Jurkat, Clone E6-1 (cell line): ENCODE measurements at regions not wholly inside any gene's neighbourhood (a gene's known extent, or its start where the extent isn't known, plus 50 kb on each side); places are given as distances from the start of the nearest gene placed in this dataset.

Experiments
- DNase-seq: peaks from one replicate; pipeline ENCODE4 v3.0.0-alpha.2; 2011; ENCODE audit warnings: low read depth, low spot score
- H3K4me3 ChIP-seq: 2 replicates; pipeline ENCODE4 v1.5.1; 2011; ENCODE audit warnings: mild to moderate bottlenecking, low read length, control low read depth, moderate library complexity

- H3K4me3 ChIP-seq, result no peak overlapping the region
- DNase-seq, result no peak
Measured at GRCh38 chr2:226656367-226656766, 143.3 kb downstream of the IRS1 start.

GRCh38 chr2:226655871-226656270 lies 143.7 kb downstream of the IRS1 start:
- no peak overlapping the region for H3K4me3 ChIP-seq
- no peak for DNase-seq

DNA sequence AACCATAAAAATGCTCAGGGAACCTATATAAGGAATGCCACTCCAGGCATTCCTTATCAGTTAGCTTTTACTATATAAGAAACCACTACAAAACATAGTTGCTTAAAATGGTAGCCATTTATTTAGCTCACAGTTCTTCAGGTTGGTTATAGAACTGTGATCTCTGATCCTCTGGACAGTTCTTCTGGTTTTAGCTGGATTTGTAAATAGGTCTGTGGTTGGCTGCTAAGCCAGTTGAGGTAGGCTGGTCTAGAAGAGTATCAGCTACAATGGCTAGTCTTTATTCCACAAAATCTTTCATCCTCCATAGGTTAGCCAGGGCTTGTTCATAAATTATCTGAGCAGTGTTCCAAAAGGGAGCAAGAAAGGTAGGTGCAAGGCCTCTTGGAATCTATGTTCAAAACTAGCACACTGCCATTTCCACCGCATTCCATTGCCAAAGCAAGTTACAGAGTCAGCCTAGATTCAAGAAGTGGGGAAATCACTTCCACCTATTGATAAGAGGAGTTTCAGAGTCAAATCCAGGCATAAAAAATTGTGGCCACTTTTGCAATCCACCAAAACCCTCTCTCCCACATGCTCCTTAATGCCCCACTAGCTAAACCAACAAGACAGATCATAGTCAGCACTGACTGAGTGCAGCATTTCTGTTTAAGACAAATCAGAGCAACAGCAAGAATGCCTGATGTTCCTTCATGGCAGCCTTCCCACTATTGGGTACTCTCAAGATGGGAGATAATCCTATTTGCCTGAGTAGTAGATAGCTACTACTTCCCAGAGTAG lies 146.4 kb downstream of the IRS1 start:
- no peak for DNase-seq
- H3K4me3 ChIP-seq, result no peak overlapping the region

- no peak for DNase-seq
- no peak overlapping the region for H3K4me3 ChIP-seq
Measured at GRCh38 chr2:226652369-226652768, 147.3 kb downstream of the IRS1 start.

- no peak for DNase-seq
- no peak overlapping the region for H3K4me3 ChIP-seq
Measured at GRCh38 chr2:226649871-226650660, 149.6 kb downstream of the IRS1 start.

DNA sequence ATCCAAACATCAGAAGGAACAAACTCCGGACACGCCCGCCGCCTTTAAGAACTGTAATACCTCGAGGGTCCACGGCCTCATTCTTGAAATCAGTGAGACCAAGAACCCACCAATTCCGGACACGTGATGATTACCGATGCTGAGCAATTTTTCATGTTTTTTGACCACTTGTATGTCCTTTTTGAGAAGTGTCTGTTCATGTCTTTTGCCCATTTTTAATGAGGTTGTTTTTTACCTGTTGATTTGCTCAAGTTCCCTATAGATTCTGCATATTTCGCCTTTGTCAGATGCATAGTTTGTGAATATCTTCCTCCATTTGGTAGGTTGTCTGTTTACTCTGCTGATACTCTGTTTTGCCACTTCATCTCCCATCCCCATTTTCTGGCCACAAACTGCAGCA lies 150.4 kb downstream of the IRS1 start:
- no peak for DNase-seq
- no peak overlapping the region for H3K4me3 ChIP-seq

- DNase-seq, result no peak
- no peak overlapping the region for H3K4me3 ChIP-seq
Measured at GRCh38 chr2:226647621-226648518, 151.8 kb downstream of the IRS1 start.

DNA sequence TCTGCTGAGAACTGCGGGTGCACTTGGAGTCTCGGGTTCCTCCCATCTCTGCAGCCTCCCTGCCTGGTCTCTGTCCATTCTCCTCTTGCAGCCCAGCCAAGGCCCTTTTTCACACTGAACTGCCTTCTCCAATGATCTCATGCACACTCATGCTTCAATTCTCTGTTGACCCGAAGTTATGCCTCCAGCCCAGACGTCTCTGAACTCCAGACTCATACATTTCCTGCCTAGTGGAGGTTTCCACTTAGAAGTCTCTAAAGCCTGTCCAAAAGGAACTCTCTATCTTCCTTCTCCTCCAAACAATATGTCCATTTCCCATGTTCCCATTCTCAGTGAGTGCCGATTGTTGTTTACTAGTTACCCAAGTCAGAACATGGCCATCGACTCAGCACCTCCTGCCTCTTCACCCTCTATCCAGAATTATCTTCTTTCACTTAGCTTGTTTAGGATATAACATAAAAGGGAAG lies 155.2 kb downstream of the IRS1 start:
- no peak for DNase-seq
- no peak overlapping the region for H3K4me3 ChIP-seq

DNA sequence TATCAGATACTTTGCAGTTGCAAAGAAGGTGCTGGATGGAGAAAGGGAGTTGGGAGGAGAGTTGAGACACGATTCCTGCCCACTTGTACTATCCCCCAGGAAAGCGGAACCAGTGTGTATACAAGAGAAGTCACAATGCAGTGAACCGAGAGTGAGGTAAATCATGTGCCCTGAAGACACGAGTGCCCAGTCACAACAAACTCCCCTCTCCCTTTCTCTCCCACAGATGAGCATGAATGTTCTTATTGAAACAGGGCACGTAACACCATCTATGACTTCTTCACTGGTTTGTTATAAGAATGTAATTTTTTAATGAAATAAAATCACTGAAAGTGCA lies 155.7 kb downstream of the IRS1 start:
- no peak overlapping the region for H3K4me3 ChIP-seq
- DNase-seq, result no peak

DNA sequence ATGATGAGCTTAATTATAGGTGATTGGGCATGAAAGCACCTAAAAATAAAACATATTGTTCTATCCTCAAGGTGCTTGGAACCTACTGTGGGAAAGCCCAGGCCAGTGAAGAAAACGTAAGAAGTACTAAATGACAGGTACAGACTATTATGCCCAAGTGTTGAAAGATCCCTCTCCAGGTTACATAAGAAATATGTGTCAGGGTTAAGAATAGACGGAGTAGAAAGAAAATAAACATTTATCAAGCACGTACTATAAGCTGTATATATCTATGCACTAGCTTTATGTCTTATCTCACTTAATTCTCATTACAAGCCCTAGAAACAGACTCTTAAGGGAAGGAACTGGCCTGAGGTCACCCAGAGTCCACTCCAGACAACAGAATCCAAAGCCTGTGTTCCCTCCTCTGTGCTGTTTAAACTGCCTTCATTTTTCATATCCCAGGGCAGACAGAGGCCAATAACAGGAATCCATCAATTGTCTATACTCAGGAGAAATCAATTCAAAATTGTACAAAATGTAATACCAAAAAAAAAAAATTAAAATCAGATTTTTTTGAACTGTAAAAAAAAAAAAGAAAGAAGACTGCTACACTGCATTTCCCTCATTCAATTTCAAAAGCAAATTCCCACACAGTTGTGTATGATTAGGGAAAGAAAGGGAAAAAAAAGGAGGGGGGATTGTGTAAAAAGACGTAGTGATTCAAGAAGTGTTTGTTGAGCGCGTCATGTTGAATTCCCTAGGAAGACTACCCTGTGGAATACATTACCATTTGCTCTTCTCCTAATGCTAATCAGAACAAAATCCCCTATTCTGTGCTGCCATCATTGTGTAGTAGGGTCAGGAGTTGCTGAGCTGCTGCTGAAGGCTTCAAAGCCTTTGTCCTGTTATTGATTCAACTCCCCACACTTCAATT lies 156.3 kb downstream of the IRS1 start:
- DNase-seq, result no peak
- H3K4me3 ChIP-seq, result no peak overlapping the region

- no peak overlapping the region for H3K4me3 ChIP-seq
- DNase-seq, result no peak
Measured at GRCh38 chr2:226641008-226641407, 158.6 kb downstream of the IRS1 start.

DNA sequence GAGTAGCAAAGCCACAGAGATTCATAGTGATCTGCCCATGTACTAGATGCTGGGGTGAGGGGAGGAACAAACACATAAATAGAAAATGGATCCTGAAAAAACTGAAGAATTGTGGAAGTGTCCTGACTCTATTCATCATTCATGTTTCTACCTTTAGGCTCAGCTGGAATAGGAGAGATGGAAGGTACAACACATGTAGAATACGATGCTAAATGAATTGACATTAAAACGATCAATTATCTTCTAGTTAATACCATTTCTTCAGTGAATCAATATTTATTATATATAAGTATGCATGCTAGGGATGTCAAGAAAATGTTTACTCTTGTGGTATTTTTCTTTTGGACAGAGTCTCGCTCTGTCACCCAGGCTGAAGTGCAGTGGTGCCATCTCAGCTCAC lies 159.1 kb downstream of the IRS1 start:
- no peak overlapping the region for H3K4me3 ChIP-seq
- DNase-seq, result no peak

- H3K4me3 ChIP-seq, result no peak overlapping the region
- no peak for DNase-seq
Measured at GRCh38 chr2:226639550-226639949, 160.1 kb downstream of the IRS1 start.

DNA sequence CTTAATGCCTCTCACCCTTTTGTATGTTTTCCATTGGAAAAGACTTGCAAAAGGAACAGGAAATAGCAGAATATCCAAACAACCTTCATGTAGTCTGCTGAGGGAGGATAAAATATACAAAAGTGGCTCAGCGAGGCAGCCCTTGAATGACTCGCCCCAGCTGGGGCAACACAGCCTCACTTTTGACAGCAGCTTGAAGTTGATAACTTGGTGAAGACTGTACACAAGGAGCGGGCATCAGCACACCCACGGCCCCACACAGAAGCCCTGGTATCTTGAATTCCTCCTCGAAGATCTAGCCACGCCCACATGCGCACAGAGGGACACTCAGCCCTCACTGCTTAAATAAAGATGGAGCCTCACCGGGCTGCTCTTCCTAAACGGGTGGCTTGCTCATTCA lies 161.0 kb downstream of the IRS1 start:
- DNase-seq, result no peak
- H3K4me3 ChIP-seq, result no peak overlapping the region

DNA sequence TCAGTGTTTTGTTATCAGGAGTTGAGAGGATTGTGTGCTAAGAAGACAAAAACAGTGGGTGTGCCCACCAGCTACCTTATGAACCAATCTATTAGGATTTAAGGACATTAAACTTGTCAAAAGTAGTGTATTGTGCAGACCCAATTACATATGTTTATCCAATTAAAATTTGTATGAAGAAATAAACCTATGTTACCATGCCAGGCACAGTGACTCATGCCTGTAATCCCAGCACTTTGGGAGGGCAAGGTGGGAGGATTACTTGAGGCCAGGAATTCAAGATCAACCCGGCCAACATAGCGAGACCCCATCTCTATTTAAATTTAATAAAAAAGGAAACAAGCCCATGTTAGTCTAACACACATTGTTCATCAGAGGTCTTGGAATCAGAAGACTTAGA lies 162.2 kb downstream of the IRS1 start:
- H3K4me3 ChIP-seq, result no peak overlapping the region
- no peak for DNase-seq

DNA sequence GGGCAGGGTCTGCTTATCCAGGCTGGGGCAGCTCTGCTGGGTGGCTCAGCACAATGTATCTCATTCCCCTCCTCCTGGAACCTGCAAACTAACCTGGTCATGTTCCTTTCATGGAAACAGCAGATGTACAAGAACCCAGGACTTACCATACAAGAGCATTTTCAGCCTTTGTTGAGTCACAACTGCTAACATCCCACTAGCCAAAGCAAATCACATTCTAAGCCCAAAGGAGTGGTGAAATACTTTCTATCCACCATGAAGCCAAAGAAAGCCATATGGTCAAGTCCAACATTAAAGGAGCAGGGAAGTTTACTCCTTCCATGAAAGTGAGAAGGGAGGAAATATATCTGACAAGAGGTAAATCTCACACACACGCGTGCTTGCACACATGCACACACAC lies 163.0 kb downstream of the IRS1 start:
- no peak overlapping the region for H3K4me3 ChIP-seq
- no peak for DNase-seq

DNA sequence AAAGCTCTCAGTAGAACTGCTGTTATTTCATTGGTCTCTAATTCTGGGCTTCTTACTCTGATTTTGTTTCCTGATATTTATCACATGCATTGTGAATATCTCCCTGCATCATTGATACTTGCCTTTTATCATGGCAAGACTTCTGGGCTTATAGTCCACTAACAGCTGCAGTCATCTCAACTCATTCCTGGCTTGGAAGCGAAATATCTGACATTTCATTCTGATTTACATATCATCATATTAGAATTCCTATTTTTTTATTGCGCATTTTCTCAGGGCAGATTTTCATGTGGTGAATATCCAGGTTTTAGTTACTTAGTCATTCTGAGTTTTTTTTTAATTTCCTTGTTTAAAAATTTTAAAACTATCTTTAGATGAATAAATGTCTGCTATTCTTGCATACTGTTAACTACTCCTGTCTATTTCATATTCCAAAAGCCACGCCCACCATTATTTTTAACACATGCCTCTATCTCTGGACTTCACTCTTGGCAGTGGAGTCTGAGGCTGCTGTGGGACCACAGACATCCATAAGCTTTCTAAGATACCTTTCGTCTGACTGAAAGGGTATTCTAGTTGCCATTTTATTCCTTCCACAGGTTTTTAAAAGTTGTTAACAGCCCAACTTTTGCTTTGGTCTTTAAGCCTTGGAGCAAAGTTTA lies 164.5 kb downstream of the IRS1 start:
- H3K4me3 ChIP-seq, result no peak overlapping the region
- no peak for DNase-seq

- H3K4me3 ChIP-seq, result no peak overlapping the region
- DNase-seq, result no peak
Measured at GRCh38 chr2:226631671-226632070, 167.9 kb downstream of the IRS1 start.
